Mucosa of gallbladder (tissue), 1 donor: ENCODE measurements at regions not wholly inside any gene's neighbourhood (a gene's known extent, or its start where the extent isn't known, plus 50 kb on each side); places are given as distances from the start of the nearest gene placed in this dataset.

ENCODE experiments used
- DNase-seq: peaks from one replicate; pipeline ENCODE4 v3.0.0-alpha.2; 2020; ENCODE audit warnings: low spot score
- donor health status: DM: no; HTN: no; CAD: no.

- no peak for DNase-seq
Observed at GRCh38 chr14:42750771-42751170, 1144.1 kb downstream of the LRFN5 start.

- DNase-seq = no peak
Observed at GRCh38 chr14:42742084-42742483, 1135.4 kb downstream of the LRFN5 start.

GRCh38 chr14:42736408-42736807, 1129.7 kb downstream of the LRFN5 start:
- no peak for DNase-seq

- DNase-seq = no peak
Observed at GRCh38 chr14:42734041-42734440, 1127.4 kb downstream of the LRFN5 start.

GRCh38 chr14:42732005-42732404, 1125.3 kb downstream of the LRFN5 start:
- DNase-seq = no peak

GRCh38 chr14:42731480-42731879, 1124.8 kb downstream of the LRFN5 start:
- DNase-seq = no peak

GRCh38 chr14:42729681-42730080, 1123.0 kb downstream of the LRFN5 start:
- no peak for DNase-seq

GRCh38 chr14:42719391-42719790, 1112.7 kb downstream of the LRFN5 start:
- no peak for DNase-seq

GRCh38 chr14:42715316-42715715, 1108.6 kb downstream of the LRFN5 start:
- DNase-seq = no peak

GRCh38 chr14:42710071-42710470, 1103.4 kb downstream of the LRFN5 start:
- no peak for DNase-seq

GRCh38 chr14:42703501-42703900, 1096.8 kb downstream of the LRFN5 start:
- no peak for DNase-seq

GRCh38 chr14:42687421-42687820, 1080.7 kb downstream of the LRFN5 start:
- no peak for DNase-seq

- no peak for DNase-seq
Observed at GRCh38 chr14:42683707-42684106, 1077.0 kb downstream of the LRFN5 start.

GRCh38 chr14:42676636-42677035, 1070.0 kb downstream of the LRFN5 start:
- no peak for DNase-seq

GRCh38 chr14:42673963-42674362, 1067.3 kb downstream of the LRFN5 start:
- DNase-seq = no peak

GRCh38 chr14:42671636-42672035, 1065.0 kb downstream of the LRFN5 start:
- DNase-seq = no peak

- no peak for DNase-seq
Observed at GRCh38 chr14:42665083-42665482, 1058.4 kb downstream of the LRFN5 start.

- no peak for DNase-seq
Observed at GRCh38 chr14:42664190-42664589, 1057.5 kb downstream of the LRFN5 start.

- no peak for DNase-seq
Observed at GRCh38 chr14:42654707-42655106, 1048.0 kb downstream of the LRFN5 start.

- DNase-seq = no peak
Observed at GRCh38 chr14:42642787-42643186, 1036.1 kb downstream of the LRFN5 start.

GRCh38 chr14:42633504-42634095, 1026.9 kb downstream of the LRFN5 start:
- no peak for DNase-seq

- DNase-seq = no peak
Observed at GRCh38 chr14:42629553-42629952, 1022.9 kb downstream of the LRFN5 start.

GRCh38 chr14:42628602-42629001, 1021.9 kb downstream of the LRFN5 start:
- no peak for DNase-seq

- DNase-seq = no peak
Observed at GRCh38 chr14:42626986-42627385, 1020.3 kb downstream of the LRFN5 start.
